CD4-positive, alpha-beta memory T cell (primary cell): ENCODE measurements at regions not wholly inside any gene's neighbourhood (a gene's known extent, or its start where the extent isn't known, plus 50 kb on each side); places are given as distances from the start of the nearest gene placed in this dataset.

Experiments used
- CTCF ChIA-PET: fragments of 350-600 bp; sonication (Branson Sonifier 250); formaldehyde crosslinking; loops from one replicate; lab custom pipeline; 2021; ENCODE audit warnings: inconsistent platforms; ENCODE audit not compliant: partially characterized antibody; lab: Charles Lee
- POLR2A ChIA-PET: fragments of 350-600 bp; sonication (Branson Sonifier 250); formaldehyde crosslinking; loops from one replicate; lab custom pipeline; 2021; ENCODE audit not compliant: partially characterized antibody; lab: Charles Lee
- DNase-seq, 5 donors: peaks; one replicate each; pipeline versions ENCODE4 v3.0.0 to v3.0.0-alpha.2; 2020 to 2022; ENCODE audit warnings: mixed read lengths in 1 of 5
- H3K27ac ChIP-seq: one replicate; pipeline ENCODE4 v1.7.0; 2013; ENCODE audit warnings: low read depth, low read length
- H3K27me3 ChIP-seq: 2 replicates; pipeline ENCODE4 v1.7.0; 2013; ENCODE audit warnings: mild to moderate bottlenecking, low read length, moderate library complexity; ENCODE audit not compliant: insufficient read depth
- H3K36me3 ChIP-seq: 2 replicates; pipeline ENCODE4 v1.7.0; 2013; ENCODE audit warnings: mild to moderate bottlenecking, low read length, moderate library complexity; ENCODE audit not compliant: insufficient read depth
- H3K4me1 ChIP-seq: 2 replicates; pipeline ENCODE4 v1.7.0; 2013; ENCODE audit warnings: mild to moderate bottlenecking, low read length, moderate library complexity; ENCODE audit not compliant: insufficient read depth
- H3K4me3 ChIP-seq, 2 donors: one replicate each; pipeline ENCODE4 v1.7.0; 2013; ENCODE audit warnings: low read length in 2 of 2, mild to moderate bottlenecking in 1 of 2
- H3K9me3 ChIP-seq, 2 donors: one replicate each; pipeline ENCODE4 v1.7.0; 2013; ENCODE audit warnings: low read length in 2 of 2, control low read depth in 1 of 2; ENCODE audit not compliant: control insufficient read depth in 1 of 2
- H3K27ac Mint-ChIP-seq, 7 donors: one replicate each; pipeline ENCODE4 v1.8.0; 2020 to 2021; ENCODE audit warnings: mixed read lengths in 7 of 7, mild to moderate bottlenecking in 6 of 7, inconsistent platforms in 3 of 7, moderate library complexity in 3 of 7
- H3K27me3 Mint-ChIP-seq, 2 donors: one replicate each; pipeline ENCODE4 v1.8.0; 2020 to 2021; ENCODE audit warnings: mixed read lengths in 2 of 2
- H3K36me3 Mint-ChIP-seq, 2 donors: one replicate each; pipeline ENCODE4 v1.8.0; 2020 to 2021; ENCODE audit warnings: mixed read lengths in 2 of 2, inconsistent platforms in 1 of 2, mild to moderate bottlenecking in 1 of 2
- H3K4me1 Mint-ChIP-seq, 4 donors: one replicate each; pipeline ENCODE4 v1.8.0; 2020 to 2021; ENCODE audit warnings: mixed read lengths in 4 of 4, mild to moderate bottlenecking in 1 of 4
- H3K4me3 Mint-ChIP-seq, 8 donors: one replicate each; pipeline ENCODE4 v1.8.0; 2020 to 2021; ENCODE audit warnings: mixed read lengths in 8 of 8, mild to moderate bottlenecking in 7 of 8, moderate library complexity in 6 of 8, inconsistent platforms in 3 of 8
- H3K9me3 Mint-ChIP-seq, 8 donors: one replicate each; pipeline ENCODE4 v1.8.0; 2020 to 2021; ENCODE audit warnings: mixed read lengths in 8 of 8, mild to moderate bottlenecking in 5 of 8, inconsistent platforms in 3 of 8, moderate library complexity in 1 of 8
- intact Hi-C: fragments of 100-400 bp; cut with micrococcal nuclease; formaldehyde crosslinking; loops from one replicate; pipeline ENCODE4 v1.15.1; 2023

GRCh38 chrX:23570674-23571343 lies 96.5 kb upstream of the PRDX4 start:
- H3K9me3 Mint-ChIP-seq, result peaks cover 0 to 8% (median 7%) of the 10 kb centered on the region in 8 donors
- Histone ChIP-seq H3K27ac (no peak overlapping the region), H3K9me3 (no peaks in the 10 kb centered on the region), H3K36me3 (no peaks in the 10 kb centered on the region), H3K27me3 (no peaks in the 10 kb centered on the region), H3K4me3 (no peak overlapping the region), H3K4me1 (no peaks in the 10 kb centered on the region)
- H3K27me3 Mint-ChIP-seq, result peaks cover 4 to 6% of the 10 kb centered on the region in 2 donors
- CTCF ChIA-PET, result no interaction called here
- no peaks in the 10 kb centered on the region for H3K36me3 Mint-ChIP-seq
- H3K4me1 Mint-ChIP-seq, result no peaks in the 10 kb centered on the region
- POLR2A ChIA-PET, result no interaction called here
- intact Hi-C loops, result no loop called here
- no peak overlapping the region for H3K27ac Mint-ChIP-seq
- H3K4me3 Mint-ChIP-seq, result no peak overlapping the region
- no peak for DNase-seq

DNA sequence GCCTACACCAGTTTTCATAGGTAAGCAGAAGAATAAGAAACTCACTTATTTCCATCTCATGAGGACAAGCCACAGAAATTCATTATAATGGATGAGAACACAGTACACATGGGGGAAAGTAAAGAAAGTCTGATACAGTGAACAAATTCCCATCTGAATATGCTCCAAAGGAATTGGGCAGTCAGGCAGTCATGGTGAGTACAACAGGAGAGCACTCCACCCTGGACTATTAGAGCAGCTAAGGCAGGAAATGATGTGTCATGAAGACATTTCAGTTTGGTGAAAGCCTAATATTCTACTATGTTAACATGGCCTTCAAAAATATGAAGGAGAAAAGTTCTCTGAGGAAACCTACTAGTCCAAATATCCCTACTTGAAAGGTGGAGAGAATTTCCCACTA lies 92.0 kb upstream of the PRDX4 start:
- Mint-ChIP-seq H3K4me3 (no peak overlapping the region), H3K36me3 (no peaks in the 10 kb centered on the region), H3K4me1 (no peaks in the 10 kb centered on the region), H3K27me3 (peaks cover 2 to 5% of the 10 kb centered on the region in 2 donors), H3K9me3 (peaks cover 0 to 3% (median 0%) of the 10 kb centered on the region in 8 donors), H3K27ac (no peak overlapping the region)
- Histone ChIP-seq H3K9me3 (no peaks in the 10 kb centered on the region), H3K4me3 (no peak overlapping the region), H3K4me1 (no peaks in the 10 kb centered on the region), H3K27me3 (no peaks in the 10 kb centered on the region), H3K27ac (no peak overlapping the region), H3K36me3 (no peaks in the 10 kb centered on the region)
- intact Hi-C loops, result no loop called here
- POLR2A ChIA-PET, result no interaction called here
- DNase-seq, result no peak
- CTCF ChIA-PET, result no interaction called here

- H3K27me3 ChIP-seq, result no peaks in the 10 kb centered on the region
- Mint-ChIP-seq H3K9me3 (peaks cover 0 to 2% (median 0%) of the 10 kb centered on the region in 8 donors), H3K27ac (no peak overlapping the region), H3K4me3 (no peak overlapping the region), H3K27me3 (peaks cover 2 to 3% of the 10 kb centered on the region in 2 donors), H3K4me1 (no peaks in the 10 kb centered on the region), H3K36me3 (no peaks in the 10 kb centered on the region)
- H3K36me3 ChIP-seq, result no peaks in the 10 kb centered on the region
- no peak overlapping the region for H3K4me3 ChIP-seq
- ChIA-PET POLR2A (no interaction called here), CTCF (no interaction called here)
- intact Hi-C loops, result no loop called here
- H3K27ac ChIP-seq, result no peak overlapping the region
- no peak for DNase-seq
- no peaks in the 10 kb centered on the region for H3K4me1 ChIP-seq
- no peaks in the 10 kb centered on the region for H3K9me3 ChIP-seq
Measured at GRCh38 chrX:23578079-23578478, 89.2 kb upstream of the PRDX4 start.

DNA sequence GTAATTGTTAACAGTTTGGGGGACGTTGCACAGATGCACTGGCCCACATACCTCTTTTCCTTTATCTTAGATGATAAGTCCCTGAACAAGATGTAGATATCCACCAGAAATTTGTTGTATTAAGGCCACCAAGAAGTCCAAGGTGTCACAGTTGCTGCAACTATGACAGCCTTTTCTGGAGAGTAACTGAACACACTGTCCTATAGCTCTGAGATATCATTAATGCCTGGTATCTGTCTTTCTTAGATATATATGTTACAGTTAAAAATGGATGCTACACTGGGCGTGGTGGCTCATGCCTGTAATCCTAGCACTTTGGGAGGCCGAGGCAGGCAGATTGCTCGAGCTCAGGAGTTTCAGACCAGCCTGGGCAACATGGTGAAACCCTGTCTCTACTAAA lies 77.8 kb upstream of the PRDX4 start:
- Histone ChIP-seq H3K27me3 (no peaks in the 10 kb centered on the region), H3K36me3 (no peaks in the 10 kb centered on the region), H3K4me1 (no peaks in the 10 kb centered on the region), H3K27ac (no peak overlapping the region), H3K4me3 (no peak overlapping the region), H3K9me3 (no peaks in the 10 kb centered on the region)
- Mint-ChIP-seq H3K9me3 (peaks cover 0 to 9% (median 3%) of the 10 kb centered on the region in 8 donors), H3K4me1 (no peaks in the 10 kb centered on the region), H3K36me3 (no peaks in the 10 kb centered on the region), H3K27me3 (peaks cover 0 to 2% of the 10 kb centered on the region in 2 donors), H3K4me3 (no peak overlapping the region), H3K27ac (no peak overlapping the region)
- ChIA-PET POLR2A (no interaction called here), CTCF (no interaction called here)
- no peak for DNase-seq
- intact Hi-C loops, result no loop called here

DNA sequence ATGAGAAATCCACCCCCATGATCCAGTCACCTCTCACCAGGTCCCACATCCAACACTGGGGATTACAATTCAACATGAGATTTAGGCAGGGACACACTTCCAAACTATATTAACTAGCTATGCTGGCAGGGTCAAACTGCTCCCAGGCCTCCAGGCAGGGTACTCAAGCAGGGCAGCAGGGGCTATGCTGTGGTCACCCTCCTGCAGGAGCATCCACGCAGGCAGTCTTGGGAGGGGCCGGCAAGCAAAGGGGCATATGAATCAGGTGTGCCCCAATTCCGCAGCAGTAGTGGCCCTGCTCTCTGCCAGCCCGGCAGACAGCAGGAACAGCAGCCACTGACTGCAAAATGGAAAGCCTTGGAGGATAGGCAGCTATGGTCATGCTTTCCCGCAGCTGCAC lies 74.6 kb upstream of the PRDX4 start:
- ChIA-PET CTCF (no interaction called here), POLR2A (no interaction called here)
- Mint-ChIP-seq H3K27ac (no peak overlapping the region), H3K9me3 (peaks cover 0 to 9% (median 3%) of the 10 kb centered on the region in 8 donors), H3K36me3 (no peaks in the 10 kb centered on the region), H3K27me3 (peaks cover 2% of the 10 kb centered on the region in 2 donors), H3K4me1 (no peaks in the 10 kb centered on the region), H3K4me3 (no peak overlapping the region)
- intact Hi-C loops, result no loop called here
- H3K4me3 ChIP-seq, result no peak overlapping the region
- no peaks in the 10 kb centered on the region for H3K9me3 ChIP-seq
- no peaks in the 10 kb centered on the region for H3K27me3 ChIP-seq
- DNase-seq, result no peak
- no peaks in the 10 kb centered on the region for H3K4me1 ChIP-seq
- H3K27ac ChIP-seq, result no peak overlapping the region
- no peaks in the 10 kb centered on the region for H3K36me3 ChIP-seq

- Histone ChIP-seq H3K36me3 (no peaks in the 10 kb centered on the region), H3K4me1 (no peaks in the 10 kb centered on the region), H3K27me3 (no peaks in the 10 kb centered on the region), H3K4me3 (no peak overlapping the region), H3K27ac (no peak overlapping the region), H3K9me3 (no peaks in the 10 kb centered on the region)
- POLR2A ChIA-PET, result no interaction called here
- no peak overlapping the region for H3K27ac Mint-ChIP-seq
- DNase-seq, result no peak
- intact Hi-C loops, result no loop called here
- no peaks in the 10 kb centered on the region for H3K36me3 Mint-ChIP-seq
- H3K4me3 Mint-ChIP-seq, result no peak overlapping the region
- H3K9me3 Mint-ChIP-seq, result peaks cover 0 to 3% (median 0%) of the 10 kb centered on the region in 8 donors
- peaks cover 3 to 5% of the 10 kb centered on the region in 2 donors for H3K27me3 Mint-ChIP-seq
- CTCF ChIA-PET, result no interaction called here
- no peaks in the 10 kb centered on the region for H3K4me1 Mint-ChIP-seq
Measured at GRCh38 chrX:23598575-23598974, 68.7 kb upstream of the PRDX4 start.

DNA sequence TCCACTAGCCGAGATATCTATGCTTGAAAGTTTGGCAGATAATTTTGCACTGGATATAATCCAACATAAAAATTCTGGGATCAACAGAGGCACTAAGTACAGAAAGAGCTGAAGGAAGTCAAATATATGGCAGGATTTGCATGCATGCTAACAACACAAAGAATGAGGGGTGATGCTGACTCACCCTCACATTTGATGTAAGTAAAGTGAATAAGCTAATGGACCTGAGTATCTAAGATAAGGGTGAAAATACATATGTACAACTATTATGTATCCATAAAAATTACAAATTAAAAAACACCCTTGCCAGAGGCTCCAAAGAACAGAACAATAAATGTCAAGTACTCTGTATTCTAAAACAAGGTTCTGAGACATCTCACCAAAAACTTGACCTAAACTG lies 63.8 kb upstream of the PRDX4 start:
- Mint-ChIP-seq H3K27ac (no peak overlapping the region), H3K27me3 (peaks cover 2 to 5% of the 10 kb centered on the region in 2 donors), H3K36me3 (no peaks in the 10 kb centered on the region), H3K9me3 (peaks cover 0 to 3% (median 0%) of the 10 kb centered on the region in 8 donors), H3K4me1 (no peaks in the 10 kb centered on the region), H3K4me3 (no peak overlapping the region)
- Histone ChIP-seq H3K4me1 (no peaks in the 10 kb centered on the region), H3K9me3 (no peaks in the 10 kb centered on the region), H3K36me3 (no peaks in the 10 kb centered on the region), H3K4me3 (no peak overlapping the region), H3K27me3 (no peaks in the 10 kb centered on the region), H3K27ac (no peak overlapping the region)
- ChIA-PET CTCF (no interaction called here), POLR2A (no interaction called here)
- no peak for DNase-seq
- intact Hi-C loops, result no loop called here
